HCT116 (cell line): ENCODE measurements at regions not wholly inside any gene's neighbourhood (a gene's known extent, or its start where the extent isn't known, plus 50 kb on each side); places are given as distances from the start of the nearest gene placed in this dataset.

Experiments used
- ATAC-seq: fragments of 200-7000 bp; cut with Tn5 transposase; 2 replicates; pipeline ENCODE4 v1.9.1; 2020; ENCODE audit warnings: mild to moderate bottlenecking, moderate library complexity
- BruUV-seq: library from RNA; stranded (reverse); fragments of 400-500 nt; replicated peaks from 2 replicates; lab custom pipeline; 2021; lab: Mats Ljungman, UMichigan
- CTCF ChIA-PET: fragments of 300-600 bp; sonication (Branson Sonifier 250); formaldehyde crosslinking; loops from one replicate; lab custom pipeline; 2021; ENCODE audit warnings: antibody characterized with exemption; lab: Charles Lee
- POLR2A ChIA-PET: fragments of 300-600, 350-600 bp; sonication (Branson Sonifier 250); formaldehyde crosslinking; loops from one replicate; lab custom pipeline; 2021; ENCODE audit warnings: antibody characterized with exemption; lab: Charles Lee
- RAD21 ChIA-PET, 2 experiments: fragments of 300-600 bp; sonication (Branson Sonifier 250); formaldehyde crosslinking; loops; one replicate each; lab custom pipeline; 2023; ENCODE audit warnings: low total read pairs in 2 of 2; ENCODE audit not compliant: uncharacterized antibody in 2 of 2, unreplicated experiment in 2 of 2, low non-redundant PET in 1 of 2; lab: Charles Lee
- DNase-seq: peaks from one replicate; pipeline ENCODE4 v3.0.0-alpha.2; 2010; ENCODE audit warnings: low read depth, low spot score
- H2AFZ ChIP-seq: fragments of 200-600 bp; shearing (Covaris generic), sonication (generic); 2 replicates; pipeline ENCODE4 v1.6.1; 2017; ENCODE audit warnings: low read depth, mixed run types, mixed read lengths, antibody characterized with exemption, low read length; ENCODE audit not compliant: poor library complexity, severe bottlenecking
- H3K27ac ChIP-seq: 2 replicates; pipeline ENCODE4 v1.5.1; 2012; ENCODE audit warnings: low read depth, low read length
- H3K27me3 ChIP-seq: fragments of 200-600 bp; sonication (generic); 2 replicates; pipeline ENCODE4 v1.6.1; 2016; ENCODE audit warnings: mixed run types, low read length, mixed read lengths; ENCODE audit not compliant: insufficient read depth
- H3K36me3 ChIP-seq, 2 experiments: fragments of 200-500 bp in 1 of 2; fragments of 200-600 bp in 1 of 2; sonication (Bioruptor generic) in 1 of 2; sonication (generic) in 1 of 2; 2 replicates each; pipeline versions ENCODE4 v1.5.1 to v1.6.1; 2014 to 2016; ENCODE audit warnings: low read length in 2 of 2, inconsistent platforms in 1 of 2, mixed read lengths in 1 of 2, mixed run types in 1 of 2; ENCODE audit not compliant: insufficient read depth in 2 of 2, control insufficient read depth in 1 of 2
- H3K4me1 ChIP-seq, 2 experiments: fragments of 200-600 bp in 1 of 2; sonication (generic) in 1 of 2; 2 replicates each; pipeline versions ENCODE4 v1.5.1 to v1.6.1; 2012 to 2017; ENCODE audit warnings: low read length in 2 of 2, inconsistent platforms in 1 of 2, mild to moderate bottlenecking in 1 of 2, mixed read lengths in 1 of 2, mixed run types in 1 of 2, moderate library complexity in 1 of 2; ENCODE audit not compliant: insufficient read depth in 2 of 2, control insufficient read depth in 1 of 2
- H3K4me2 ChIP-seq: fragments of 200-600 bp; sonication (generic); 2 replicates; pipeline ENCODE4 v1.6.1; 2017; ENCODE audit warnings: mixed run types, low read length, mixed read lengths
- H3K4me3 ChIP-seq, 2 experiments: fragments of 200-600 bp in 1 of 2; sonication (generic) in 1 of 2; replicated peaks in 1 of 2; 2 replicates each; pipeline ENCODE4 v1.5.1; 2011 to 2016; ENCODE audit warnings: low read length in 2 of 2, control low read depth in 1 of 2, low read depth in 1 of 2, mild to moderate bottlenecking in 1 of 2, mixed read lengths in 1 of 2, mixed run types in 1 of 2
- H3K79me2 ChIP-seq: fragments of 200-600 bp; sonication (generic); 2 replicates; pipeline ENCODE4 v1.6.1; 2017; ENCODE audit warnings: mild to moderate bottlenecking, mixed run types, low read length, moderate library complexity, mixed read lengths; ENCODE audit not compliant: insufficient read depth
- H3K9ac ChIP-seq: fragments of 200-600 bp; sonication (generic); 2 replicates; pipeline ENCODE4 v1.6.1; 2016; ENCODE audit warnings: low read length, mixed read lengths
- H3K9me2 ChIP-seq: fragments of 200-600 bp; sonication (generic), shearing (Covaris generic); 2 replicates; pipeline ENCODE4 v1.6.1; 2017; ENCODE audit warnings: mixed run types, mild to moderate bottlenecking, moderate library complexity; ENCODE audit not compliant: insufficient read depth
- H3K9me3 ChIP-seq, 2 experiments: fragments of 200-500 bp in 1 of 2; fragments of 200-600 bp in 1 of 2; sonication (Bioruptor generic) in 1 of 2; sonication (generic) in 1 of 2; 2 replicates each; pipeline ENCODE4 v1.6.1; 2014 to 2017; ENCODE audit warnings: low read length in 2 of 2, mixed read lengths in 2 of 2, inconsistent platforms in 1 of 2, low read depth in 1 of 2, mild to moderate bottlenecking in 1 of 2, mixed run types in 1 of 2, moderate library complexity in 1 of 2; ENCODE audit not compliant: control insufficient read depth in 1 of 2, insufficient read depth in 1 of 2
- H4K20me1 ChIP-seq: fragments of 200-600 bp; sonication (generic), shearing (Covaris generic); 2 replicates; pipeline ENCODE4 v1.6.1; 2017; ENCODE audit warnings: mixed run types, mild to moderate bottlenecking, moderate library complexity; ENCODE audit not compliant: insufficient read depth
- ATF3 ChIP-seq: IDR thresholded peaks from 2 replicates; pipeline ENCODE4 v1.6.1; 2012
- CBX3 ChIP-seq: IDR thresholded peaks from 2 replicates; pipeline ENCODE4 v1.6.1; 2012; ENCODE audit warnings: low read depth
- CEBPB ChIP-seq: IDR thresholded peaks from 2 replicates; pipeline ENCODE4 v1.6.1; 2012; ENCODE audit warnings: low read depth
- POLR2AphosphoS5 ChIP-seq: IDR thresholded peaks from 2 replicates; pipeline ENCODE4 v1.6.1; 2011; ENCODE audit warnings: mild to moderate bottlenecking, low read depth, low read length, moderate library complexity
- intact Hi-C: fragments of 100-400 bp; cut with micrococcal nuclease; formaldehyde crosslinking; loops from 2 replicates; pipeline ENCODE4 v1.10.0; 2022

GRCh38 chrX:40265936-40266335 lies 168.2 kb upstream of the BCOR start:
- no TSS peak for BruUV-seq
- ChIA-PET POLR2A (no interaction called here), RAD21 (no interaction called here), CTCF (no interaction called here)
- TF ChIP-seq ATF3 (no peak), POLR2AphosphoS5 (no peak)
- no peak overlapping the region for H3K27ac ChIP-seq
- no peak overlapping the region for H3K4me3 ChIP-seq
- H2AFZ ChIP-seq: no peak overlapping the region
- no peak for ATAC-seq
- H3K9ac ChIP-seq: no peak overlapping the region
- H3K9me3 ChIP-seq: no peaks in the 10 kb centered on the region
- H3K9me2 ChIP-seq: no peaks in the 10 kb centered on the region
- no peaks in the 10 kb centered on the region for H3K36me3 ChIP-seq
- intact Hi-C loops: loop anchor here (2.0 to 10.0 kb wide), 4 partner anchors 91 to 611 kb away; no protein-coding TSS in a partner anchor
- H3K79me2 ChIP-seq: no peaks in the 10 kb centered on the region
- no peaks in the 10 kb centered on the region for H4K20me1 ChIP-seq
- no peak overlapping the region for H3K4me2 ChIP-seq
- DNase-seq: no peak
- no peaks in the 10 kb centered on the region for H3K27me3 ChIP-seq
- H3K4me1 ChIP-seq: peaks cover 10 to 37% of the 10 kb centered on the region in 2 experiments; a peak in 3 of 4 replicates

DNA sequence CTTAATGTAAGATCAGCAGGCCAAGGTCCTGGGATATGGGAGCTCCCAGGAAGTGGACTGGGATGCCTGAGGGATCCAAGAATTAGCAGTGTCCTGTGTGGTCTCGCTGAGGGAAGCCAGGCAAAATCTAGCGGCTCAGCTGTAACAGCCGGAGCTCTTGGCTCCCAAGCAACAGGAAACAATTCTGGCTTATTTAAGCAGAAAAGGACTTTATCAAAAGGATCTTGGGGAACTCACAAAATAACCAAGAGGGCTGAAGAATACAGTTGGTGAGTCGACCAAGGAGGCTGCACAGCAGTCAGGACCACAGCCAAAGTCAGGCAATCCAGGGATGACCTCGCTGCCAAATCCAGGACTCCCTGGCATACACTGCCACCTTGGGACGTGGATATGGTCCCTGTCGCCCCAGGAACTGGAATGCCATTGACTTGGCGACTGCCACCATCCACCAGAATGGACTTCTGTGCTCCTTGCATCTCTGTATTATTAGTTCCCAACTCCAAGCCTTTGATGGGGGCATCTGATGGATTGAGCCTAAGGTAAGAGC lies 165.3 kb upstream of the BCOR start:
- intact Hi-C loops: loop anchor here (10.0 kb wide), 2 partner anchors 88 to 608 kb away; no protein-coding TSS in a partner anchor
- no peak overlapping the region for H2AFZ ChIP-seq
- ChIA-PET POLR2A (no interaction called here), RAD21 (no interaction called here), CTCF (no interaction called here)
- no peaks in the 10 kb centered on the region for H3K9me3 ChIP-seq
- DNase-seq (no peak), ATAC-seq (peak; percentile 9; the same call in 1 of the 2 replicates)
- H3K4me1 ChIP-seq: peaks cover 10 to 39% of the 10 kb centered on the region in 2 experiments; a peak in 3 of 4 replicates
- H3K9ac ChIP-seq: no peak overlapping the region
- no peaks in the 10 kb centered on the region for H3K27me3 ChIP-seq
- no peaks in the 10 kb centered on the region for H3K79me2 ChIP-seq
- peak overlapping the region; percentile 48 for H3K4me2 ChIP-seq
- H3K9me2 ChIP-seq: no peaks in the 10 kb centered on the region
- no peaks in the 10 kb centered on the region for H4K20me1 ChIP-seq
- H3K27ac ChIP-seq: no peak overlapping the region
- no peak overlapping the region for H3K4me3 ChIP-seq
- no peaks in the 10 kb centered on the region for H3K36me3 ChIP-seq
- TF ChIP-seq CEBPB: no peak
- TF ChIP-seq ATF3: no peak
- TF ChIP-seq CBX3: no peak
- TF ChIP-seq, all 23 proteins: peak for 0
- no TSS peak for BruUV-seq
